ENCODE measurements at regions not wholly inside any gene's neighbourhood (a gene's known extent, or its start where the extent isn't known, plus 50 kb on each side); places are given as distances from the start of the nearest gene placed in this dataset.
"Not testable (repeated sequence)": the region's sequence is repeated elsewhere in the genome, so short reads cannot be mapped to it uniquely, and the experiment has no call there.

DNA sequence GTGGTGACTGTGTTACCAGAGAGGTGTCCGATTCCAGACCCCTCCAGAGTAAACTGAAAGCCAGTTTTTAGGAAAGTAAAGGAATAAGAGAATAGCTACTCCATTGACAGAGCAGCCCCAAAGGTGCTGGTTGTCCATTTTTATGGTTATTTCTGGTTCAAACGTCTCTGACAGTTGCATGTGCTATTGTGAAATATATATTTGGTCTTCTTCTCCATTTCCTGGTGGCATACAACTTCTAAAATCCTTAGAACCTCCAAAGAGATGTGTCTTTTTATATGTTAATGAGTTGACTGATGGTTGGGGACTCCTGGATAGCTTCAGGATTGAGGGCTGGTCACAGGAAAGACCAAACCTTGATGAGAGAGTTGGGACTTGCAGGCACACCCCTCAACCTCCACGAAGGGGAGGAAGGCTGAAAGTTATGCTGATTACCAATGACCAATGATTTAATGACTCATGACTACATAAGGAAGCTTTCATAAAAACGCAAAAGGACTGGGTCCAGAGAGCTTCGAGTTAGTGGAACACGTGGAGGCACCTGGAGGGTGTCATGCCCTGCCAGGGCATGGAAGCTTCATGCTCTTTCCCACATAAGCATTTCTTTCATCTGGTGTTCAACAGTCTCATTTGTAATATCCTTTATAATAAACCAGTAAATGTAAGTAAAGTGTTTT is 100.7 kb downstream of the SLC16A1 start:
- H3K27me3 ChIP-seq (ENCODE audit: low read depth), result peaks cover 33% of the 10 kb centered on the region
- H3K36me3 ChIP-seq, result no peaks in the 10 kb centered on the region
- TF ChIP-seq, protein P1, sequence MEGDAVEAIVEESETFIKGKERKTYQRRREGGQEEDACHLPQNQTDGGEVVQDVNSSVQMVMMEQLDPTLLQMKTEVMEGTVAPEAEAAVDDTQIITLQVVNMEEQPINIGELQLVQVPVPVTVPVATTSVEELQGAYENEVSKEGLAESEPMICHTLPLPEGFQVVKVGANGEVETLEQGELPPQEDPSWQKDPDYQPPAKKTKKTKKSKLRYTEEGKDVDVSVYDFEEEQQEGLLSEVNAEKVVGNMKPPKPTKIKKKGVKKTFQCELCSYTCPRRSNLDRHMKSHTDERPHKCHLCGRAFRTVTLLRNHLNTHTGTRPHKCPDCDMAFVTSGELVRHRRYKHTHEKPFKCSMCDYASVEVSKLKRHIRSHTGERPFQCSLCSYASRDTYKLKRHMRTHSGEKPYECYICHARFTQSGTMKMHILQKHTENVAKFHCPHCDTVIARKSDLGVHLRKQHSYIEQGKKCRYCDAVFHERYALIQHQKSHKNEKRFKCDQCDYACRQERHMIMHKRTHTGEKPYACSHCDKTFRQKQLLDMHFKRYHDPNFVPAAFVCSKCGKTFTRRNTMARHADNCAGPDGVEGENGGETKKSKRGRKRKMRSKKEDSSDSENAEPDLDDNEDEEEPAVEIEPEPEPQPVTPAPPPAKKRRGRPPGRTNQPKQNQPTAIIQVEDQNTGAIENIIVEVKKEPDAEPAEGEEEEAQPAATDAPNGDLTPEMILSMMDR (IDR thresholded peaks at IDR 0.05), result no peak
- intact Hi-C loops (cut with DNase I), result no loop called here
- no peak overlapping the region for H3K4me3 ChIP-seq
- no peaks in the 10 kb centered on the region for H3K9me3 ChIP-seq
- no peak overlapping the region for H3K27ac ChIP-seq
- DNase-seq (no peak), ATAC-seq (no peak)
- no peaks in the 10 kb centered on the region for H3K4me1 ChIP-seq

DNA sequence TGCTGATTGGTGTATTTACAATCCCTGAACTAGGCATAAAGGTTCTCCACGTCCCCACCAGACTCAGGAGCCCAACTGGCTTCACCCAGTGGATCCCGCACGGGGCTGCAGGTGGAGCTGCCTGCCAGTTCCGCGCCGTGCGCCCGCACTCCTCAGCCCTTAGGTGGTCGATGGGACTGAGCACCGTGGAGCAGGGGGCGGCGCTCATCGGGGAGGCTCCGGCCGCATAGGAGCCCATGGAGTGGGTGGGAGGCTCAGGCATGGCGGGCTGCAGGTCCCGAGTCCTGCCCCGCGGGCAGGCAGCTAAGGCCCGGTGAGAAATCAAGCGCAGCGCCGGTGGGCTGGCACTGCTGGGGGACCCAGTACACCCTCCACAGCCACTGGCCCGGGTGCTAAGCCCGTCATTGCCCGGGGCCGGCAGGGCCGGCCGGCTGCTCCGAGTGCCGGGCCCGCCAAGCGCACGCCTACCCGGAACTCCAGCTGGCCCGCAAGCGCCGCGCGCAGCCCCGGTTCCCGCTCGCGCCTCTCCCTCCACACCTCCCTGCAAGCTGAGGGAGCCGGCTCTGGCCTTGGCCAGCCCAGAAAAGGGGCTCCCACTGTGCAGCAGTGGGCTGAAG is 101.5 kb downstream of the SLC16A1 start:
- H3K27ac ChIP-seq; H3K4me1 ChIP-seq; intact Hi-C loops (cut with DNase I); DNase-seq; H3K36me3 ChIP-seq; H3K9me3 ChIP-seq; ATAC-seq: not testable (repeated sequence)
- Histone ChIP-seq H3K4me3 (peak overlapping the region; percentile 33), H3K27me3 (ENCODE audit: low read depth) (peaks cover 41% of the 10 kb centered on the region)

DNA sequence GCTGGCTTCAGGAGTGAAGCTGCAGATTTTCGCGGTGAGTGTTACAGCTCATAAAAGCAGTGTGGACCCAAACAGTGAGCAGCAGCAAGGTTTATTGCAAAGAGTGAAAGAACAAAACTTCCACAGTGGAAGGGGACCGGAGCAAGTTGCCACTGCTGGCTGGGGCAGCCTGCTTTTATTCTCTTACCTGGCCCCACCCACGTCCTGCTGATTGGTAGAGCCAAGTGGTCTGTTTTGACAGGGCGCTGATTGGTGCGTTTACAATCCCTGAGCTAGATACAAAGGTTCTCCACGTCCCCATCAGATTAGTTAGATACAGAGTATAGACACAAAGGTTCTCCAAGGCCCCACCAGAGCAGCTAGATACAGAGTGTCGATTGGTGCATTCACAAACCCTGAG is 102.1 kb downstream of the SLC16A1 start:
- H3K27ac ChIP-seq; H3K9me3 ChIP-seq; DNase-seq; H3K4me1 ChIP-seq; H3K4me3 ChIP-seq; intact Hi-C loops (cut with DNase I); H3K36me3 ChIP-seq; ATAC-seq: not testable (repeated sequence)
- peaks cover 47% of the 10 kb centered on the region for H3K27me3 ChIP-seq (ENCODE audit: low read depth)

DNA sequence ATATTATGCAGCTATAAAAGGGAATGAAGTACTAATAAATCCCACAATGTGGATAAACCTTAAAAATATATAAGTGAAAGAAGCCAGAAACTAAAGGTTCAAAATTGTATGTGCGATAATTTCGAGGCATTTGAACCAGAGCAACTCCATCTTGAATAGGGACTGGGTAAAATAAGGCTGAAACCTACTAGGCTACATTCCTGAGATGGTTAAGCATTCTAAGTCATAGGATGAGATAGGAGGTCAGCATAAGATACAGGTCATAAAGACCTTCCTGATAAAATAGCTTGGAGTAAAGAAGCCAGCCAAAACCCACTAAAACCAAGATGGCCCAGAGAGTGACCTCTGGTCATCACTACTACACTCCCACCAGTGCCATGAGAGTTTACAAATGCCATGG is 103.1 kb downstream of the SLC16A1 start:
- intact Hi-C loops (cut with DNase I), result no loop called here
- no peak for ATAC-seq

DNA sequence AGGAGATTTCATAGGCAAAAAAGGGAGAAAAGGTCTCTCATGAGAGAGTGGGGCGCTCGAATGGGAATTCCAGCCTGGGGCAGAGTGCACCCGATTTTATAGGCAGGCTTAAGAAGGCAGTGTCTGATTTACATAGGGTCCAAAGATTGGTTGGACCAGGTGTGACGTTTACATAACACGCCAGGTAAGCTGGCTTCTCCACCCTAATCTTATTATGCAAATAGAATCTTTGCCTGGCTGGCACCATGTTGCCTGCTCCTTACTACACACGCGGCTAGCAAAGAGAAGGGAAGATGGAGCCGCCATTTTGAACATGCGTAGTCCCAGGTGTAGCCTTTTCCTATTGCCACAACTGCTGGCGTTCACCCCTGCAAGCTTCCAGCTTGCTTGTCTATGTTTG is 103.7 kb downstream of the SLC16A1 start:
- H3K4me1 ChIP-seq, result peaks cover 8% of the 10 kb centered on the region
- TF ChIP-seq, protein P1 (IDR thresholded peaks at IDR 0.05), result no peak
- H3K27me3 ChIP-seq (ENCODE audit: low read depth), result peaks cover 56% of the 10 kb centered on the region
- no peak for DNase-seq
- intact Hi-C loops (cut with DNase I), result no loop called here
- H3K9me3 ChIP-seq, result no peaks in the 10 kb centered on the region
- H3K4me3 ChIP-seq, result no peak overlapping the region
- ATAC-seq, result no peak
- no peaks in the 10 kb centered on the region for H3K36me3 ChIP-seq
- no peak overlapping the region for H3K27ac ChIP-seq

More for the DNA sequence above, 103.1 kb downstream of the SLC16A1 start:
- H3K27ac ChIP-seq, result no peak overlapping the region
- H3K4me1 ChIP-seq, result peaks cover 8% of the 10 kb centered on the region
- TF ChIP-seq, protein P1 (IDR thresholded peaks at IDR 0.05), result no peak
- H3K27me3 ChIP-seq (ENCODE audit: low read depth), result peaks cover 56% of the 10 kb centered on the region
- H3K36me3 ChIP-seq, result no peaks in the 10 kb centered on the region
- DNase-seq, result no peak
- H3K9me3 ChIP-seq, result no peaks in the 10 kb centered on the region
- no peak overlapping the region for H3K4me3 ChIP-seq

DNA sequence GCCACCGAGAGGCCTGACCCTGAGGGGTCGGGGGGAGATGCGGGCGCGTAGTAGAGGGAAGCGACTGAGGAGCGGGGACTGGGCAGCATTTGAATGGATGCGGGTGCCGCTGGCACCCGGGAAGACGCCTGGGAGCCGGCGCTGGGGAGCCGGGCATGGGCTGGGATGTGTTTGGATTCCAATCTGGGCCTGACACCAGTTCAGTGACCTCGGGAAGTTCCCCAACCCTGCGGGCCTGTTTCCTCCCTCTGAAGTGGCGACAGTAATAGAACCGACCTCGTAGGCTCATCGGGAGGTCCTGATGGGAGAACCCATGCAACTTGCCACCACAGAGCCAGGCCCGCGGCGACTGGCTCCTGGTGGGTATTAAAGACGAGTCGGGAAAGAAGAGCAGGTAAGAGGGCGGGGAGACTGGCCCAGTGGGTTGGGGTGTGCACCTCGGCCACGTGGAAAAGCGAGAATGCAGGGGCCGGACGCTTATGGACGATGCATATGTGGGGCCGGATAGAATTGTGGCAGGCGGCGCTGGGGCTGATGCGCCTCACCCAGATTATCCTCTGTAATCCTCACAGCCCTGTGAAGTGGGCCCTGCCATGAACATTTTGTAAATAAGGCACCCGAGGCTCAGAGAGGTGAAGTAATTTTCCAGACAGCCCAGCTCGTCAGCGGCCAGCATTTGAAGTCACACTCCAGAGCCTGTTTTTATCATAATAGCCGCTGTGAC is 105.8 kb downstream of the SLC16A1 start:
- Histone ChIP-seq H3K27me3 (ENCODE audit: low read depth) (peaks cover 53% of the 10 kb centered on the region), H3K36me3 (no peaks in the 10 kb centered on the region), H3K27ac (no peak overlapping the region), H3K4me1 (peaks cover 8% of the 10 kb centered on the region), H3K9me3 (no peaks in the 10 kb centered on the region), H3K4me3 (peak overlapping the region; percentile 44)
- TF ChIP-seq, protein P1 (IDR thresholded peaks at IDR 0.05), result no peak
- no peak for DNase-seq
- intact Hi-C loops (cut with DNase I), result no loop called here
- ATAC-seq, result peak in 1 of 2 donors; percentile 17
